Fibroblast of villous mesenchyme (primary cell): ENCODE measurements at regions not wholly inside any gene's neighbourhood (a gene's known extent, or its start where the extent isn't known, plus 50 kb on each side); places are given as distances from the start of the nearest gene placed in this dataset.
"Not testable (repeated sequence)": the region's sequence is repeated elsewhere in the genome, so short reads cannot be mapped to it uniquely, and the experiment has no call there.

ENCODE experiments used
- DNase-seq: peaks from one replicate; pipeline ENCODE4 v3.0.0-alpha.2; 2010; ENCODE audit warnings: low read depth
- H3K4me3 ChIP-seq: 2 replicates; pipeline ENCODE4 v1.5.1; 2011; ENCODE audit warnings: low read depth, mild to moderate bottlenecking, low read length
- CTCF ChIP-seq: IDR thresholded peaks from 2 replicates; pipeline ENCODE4 v1.5.1; 2012; ENCODE audit warnings: low read depth, mild to moderate bottlenecking, low read length; ENCODE audit not compliant: insufficient read depth

- not testable (repeated sequence) for DNase-seq, H3K4me3 ChIP-seq
Observed at GRCh38 chr4:190118519-190118918, 54.2 kb downstream of the DBET start.

- not testable (repeated sequence) for DNase-seq, H3K4me3 ChIP-seq
Observed at GRCh38 chr4:190119474-190119873, 54.1 kb upstream of the DUX4 start.

GRCh38 chr4:190120111-190120514, 53.5 kb upstream of the DUX4 start:
- not testable (repeated sequence) for DNase-seq, H3K4me3 ChIP-seq

- DNase-seq, H3K4me3 ChIP-seq: not testable (repeated sequence)
Observed at GRCh38 chr4:190120537-190121001, 53.0 kb upstream of the DUX4 start.

- DNase-seq, H3K4me3 ChIP-seq: not testable (repeated sequence)
Observed at GRCh38 chr4:190121076-190121671, 52.4 kb upstream of the DUX4 start.

- no peak for TF ChIP-seq CTCF
- DNase-seq: no peak
- no peak overlapping the region for H3K4me3 ChIP-seq
Observed at GRCh38 chr4:190121759-190122158, 51.8 kb upstream of the DUX4 start.

GRCh38 chr4:190122161-190123142, 51.1 kb upstream of the DUX4 start:
- peak overlapping the region; percentile 33 for H3K4me3 ChIP-seq
- not testable (repeated sequence) for DNase-seq
